ENCODE measurements at regions not wholly inside any gene's neighbourhood (a gene's known extent, or its start where the extent isn't known, plus 50 kb on each side); places are given as distances from the start of the nearest gene placed in this dataset.

DNA sequence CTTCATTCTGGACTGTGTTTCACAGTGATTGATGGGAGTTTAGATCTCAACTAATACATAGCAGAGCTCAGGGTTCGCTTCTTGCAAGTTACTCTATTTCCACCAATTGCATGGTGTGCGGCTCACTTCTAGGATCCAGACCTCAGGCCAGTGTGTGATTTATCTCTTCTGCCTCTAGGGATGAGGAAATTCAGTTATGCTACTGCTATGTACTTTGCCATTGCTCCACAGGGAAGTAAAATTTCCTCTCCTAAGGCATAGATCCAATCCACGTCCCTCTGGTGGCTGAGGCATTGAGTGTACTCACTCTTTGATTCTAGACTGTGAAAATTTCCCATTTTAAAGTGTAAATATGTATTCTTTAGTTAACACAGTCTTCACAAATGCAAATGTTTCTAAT, 214.1 kb downstream of the HS3ST3B1 start:
- Histone ChIP-seq H2BK120ac (replicated peaks; ENCODE audit: low read depth, low read length) (no peak overlapping the region), H2BK20ac (ENCODE audit: low read length) (peak overlapping the region; percentile 44; the same call in 1 of the 2 replicates), H4K20me1 (replicated peaks in 1 of 2; ENCODE audit: control insufficient read depth in 1 of 2, insufficient read depth in 2 of 2, low read length in 2 of 2) (no peaks in the 10 kb centered on the region), H3K27me3 (replicated peaks in 1 of 4; ENCODE audit: control insufficient read depth in 3 of 4, extremely low read depth in 1 of 4, insufficient read depth in 3 of 4, low read length in 3 of 4) (no peaks in the 10 kb centered on the region), H3K4ac (replicated peaks; ENCODE audit: insufficient read length, low read depth, low read length) (no peak overlapping the region), H4K8ac (ENCODE audit: extremely low read depth, insufficient read depth, low read length) (no peak overlapping the region), H3K4me3 (ENCODE audit: extremely low read depth in 1 of 4, insufficient read depth in 2 of 4, low read depth in 3 of 4, low read length in 4 of 4) (no peak overlapping the region), H3K27ac (ENCODE audit: low read depth, low read length) (no peak overlapping the region), H3K23ac (ENCODE audit: insufficient read length) (no peak overlapping the region), H2AK5ac (ENCODE audit: low read depth, low read length) (no peak overlapping the region), H3K56ac (replicated peaks; ENCODE audit: insufficient read length, low read depth, low read length) (no peak overlapping the region), H3K79me2 (ENCODE audit: control insufficient read depth in 1 of 2, insufficient read depth in 2 of 2, low read length in 2 of 2) (no peaks in the 10 kb centered on the region), H4K5ac (ENCODE audit: insufficient read length, low read depth, low read length) (no peak overlapping the region), H3K9ac (replicated peaks in 1 of 4; ENCODE audit: extremely low read depth in 1 of 4, low read depth in 3 of 4, low read length in 3 of 4) (no peak overlapping the region), H3K36me3 (ENCODE audit: control insufficient read depth in 2 of 4, insufficient read depth in 4 of 4, low read length in 3 of 4) (no peaks in the 10 kb centered on the region), H3K14ac (ENCODE audit: insufficient read length) (no peak overlapping the region), H2AFZ (ENCODE audit: low read length) (no peak overlapping the region), H3K23me2 (ENCODE audit: low read depth, low read length) (no peaks in the 10 kb centered on the region), H2BK15ac (ENCODE audit: low read length) (peak overlapping the region; percentile 1; the same call in 1 of the 2 replicates), H3K18ac (ENCODE audit: extremely low read depth, low read length) (no peak overlapping the region), H3K9me3 (ENCODE audit: insufficient read depth in 2 of 2, low read depth in 1 of 2, low read length in 1 of 2) (no peaks in the 10 kb centered on the region), H3K4me2 (ENCODE audit: insufficient read depth in 1 of 2, low read depth in 2 of 2, low read length in 2 of 2) (no peak overlapping the region; a peak in 1 of 4 replicates), H4K91ac (replicated peaks; ENCODE audit: insufficient read length, low read length) (peak overlapping the region; percentile 32), H2BK12ac (ENCODE audit: low read depth, low read length) (peak overlapping the region; percentile 33; the same call in 1 of the 2 replicates), H3K4me1 (replicated peaks in 1 of 4; ENCODE audit: control insufficient read depth in 3 of 4, insufficient read depth in 4 of 4, low read length in 3 of 4) (peaks cover 3 to 18% (median 13%) of the 10 kb centered on the region in 4 experiments; a peak in 6 of 7 replicates), H3K79me1 (ENCODE audit: low read depth, low read length) (no peaks in the 10 kb centered on the region), H2BK5ac (ENCODE audit: low read depth, low read length) (peak overlapping the region; percentile 54; the same call in 1 of the 2 replicates)
- no peak for FAIRE-seq
- ChIA-PET POLR2A (ENCODE audit: partially characterized antibody) (interaction anchor here (1.5 kb wide), 1 partner anchor 9 kb away, joined by 3 read pairs; no protein-coding TSS in a partner anchor), CTCF (ENCODE audit: partially characterized antibody) (interaction anchor here (0.6 kb wide), 1 partner anchor 8 kb away, joined by 3 read pairs; no protein-coding TSS in a partner anchor)
- no peak for TF ChIP-seq SP1 (IDR thresholded peaks at IDR 0.05; ENCODE audit: low read depth, low read length)
- TF ChIP-seq, protein P1, sequence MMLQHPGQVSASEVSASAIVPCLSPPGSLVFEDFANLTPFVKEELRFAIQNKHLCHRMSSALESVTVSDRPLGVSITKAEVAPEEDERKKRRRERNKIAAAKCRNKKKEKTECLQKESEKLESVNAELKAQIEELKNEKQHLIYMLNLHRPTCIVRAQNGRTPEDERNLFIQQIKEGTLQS (IDR thresholded peaks at IDR 0.05; ENCODE audit: insufficient read depth, low read depth, low read length): no peak
- no peak for TF ChIP-seq HDAC6 (IDR thresholded peaks at IDR 0.05; ENCODE audit: low read depth, low read length)
- TF ChIP-seq, protein P2, sequence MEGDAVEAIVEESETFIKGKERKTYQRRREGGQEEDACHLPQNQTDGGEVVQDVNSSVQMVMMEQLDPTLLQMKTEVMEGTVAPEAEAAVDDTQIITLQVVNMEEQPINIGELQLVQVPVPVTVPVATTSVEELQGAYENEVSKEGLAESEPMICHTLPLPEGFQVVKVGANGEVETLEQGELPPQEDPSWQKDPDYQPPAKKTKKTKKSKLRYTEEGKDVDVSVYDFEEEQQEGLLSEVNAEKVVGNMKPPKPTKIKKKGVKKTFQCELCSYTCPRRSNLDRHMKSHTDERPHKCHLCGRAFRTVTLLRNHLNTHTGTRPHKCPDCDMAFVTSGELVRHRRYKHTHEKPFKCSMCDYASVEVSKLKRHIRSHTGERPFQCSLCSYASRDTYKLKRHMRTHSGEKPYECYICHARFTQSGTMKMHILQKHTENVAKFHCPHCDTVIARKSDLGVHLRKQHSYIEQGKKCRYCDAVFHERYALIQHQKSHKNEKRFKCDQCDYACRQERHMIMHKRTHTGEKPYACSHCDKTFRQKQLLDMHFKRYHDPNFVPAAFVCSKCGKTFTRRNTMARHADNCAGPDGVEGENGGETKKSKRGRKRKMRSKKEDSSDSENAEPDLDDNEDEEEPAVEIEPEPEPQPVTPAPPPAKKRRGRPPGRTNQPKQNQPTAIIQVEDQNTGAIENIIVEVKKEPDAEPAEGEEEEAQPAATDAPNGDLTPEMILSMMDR (IDR thresholded peaks at IDR 0.05; ENCODE audit: control extremely low read depth in 1 of 3, insufficient read depth in 1 of 3, low read depth in 1 of 3, low read length in 3 of 3): peak in 1 of 3 experiments; percentile 2; a peak in 1 of 4 replicates
- no peak for DNase-seq (ENCODE audit: low read depth in 1 of 2, low spot score in 2 of 2)
- 78% methylated on average over 3 of the region's 3 CpGs; no CpG with 5 or more reads in 1 of the 2 experiments for WGBS, 2 experiments (ENCODE audit: extremely low coverage in 1 of 2, insufficient coverage in 1 of 2, insufficient read length in 1 of 2, insufficient replicate concordance in 2 of 2, low coverage in 1 of 2, low lambda C conversion rate in 2 of 2, missing lambda C conversion rate in 1 of 2)

Data from H1 (cell line).